DND-41 (cell line): ENCODE measurements at regions not wholly inside any gene's neighbourhood (a gene's known extent, or its start where the extent isn't known, plus 50 kb on each side); places are given as distances from the start of the nearest gene placed in this dataset.
A peak's percentile ranks its signal among the peaks of the same experiment; 100 is the strongest.

Source experiments
- ATAC-seq: fragments of 200-7000 bp; cut with Tn5 transposase; 3 replicates; pipeline ENCODE4 v1.9.1; 2021; ENCODE audit warnings: low read depth; ENCODE audit not compliant: insufficient read depth
- DNase-seq: peaks from one replicate; pipeline ENCODE4 v3.0.0-alpha.2; 2020
- H2AFZ ChIP-seq: 2 replicates; pipeline ENCODE4 v1.6.0; 2012; ENCODE audit warnings: low read depth, low read length
- H3K27ac ChIP-seq: 2 replicates; pipeline ENCODE4 v1.5.1; 2012; ENCODE audit warnings: low read length, inconsistent platforms
- H3K27me3 ChIP-seq: fragments of 200-600 bp; sonication (generic); 2 replicates; pipeline ENCODE4 v1.6.0; 2012; ENCODE audit warnings: low read length, mild to moderate bottlenecking, inconsistent platforms; ENCODE audit not compliant: insufficient read depth, poor library complexity
- H3K36me3 ChIP-seq: 2 replicates; pipeline ENCODE4 v1.5.1; 2012; ENCODE audit warnings: low read length, inconsistent platforms; ENCODE audit not compliant: insufficient read depth
- H3K4me1 ChIP-seq: 2 replicates; pipeline ENCODE4 v1.5.1; 2012; ENCODE audit warnings: mild to moderate bottlenecking, low read length; ENCODE audit not compliant: insufficient read depth
- H3K4me2 ChIP-seq: 2 replicates; pipeline ENCODE4 v1.6.0; 2012; ENCODE audit warnings: mild to moderate bottlenecking, moderate library complexity, low read length, inconsistent platforms; ENCODE audit not compliant: insufficient read depth
- H3K4me3 ChIP-seq, 2 experiments: fragments of 200-600 bp in 1 of 2; shearing (Covaris generic) in 1 of 2; 2 replicates each; pipeline ENCODE4 v1.5.1; 2012 to 2016; ENCODE audit warnings: inconsistent platforms in 2 of 2, low read length in 2 of 2, mild to moderate bottlenecking in 2 of 2, low read depth in 1 of 2, moderate library complexity in 1 of 2
- H3K79me2 ChIP-seq: 2 replicates; pipeline ENCODE4 v1.6.0; 2012; ENCODE audit warnings: low read length, inconsistent platforms; ENCODE audit not compliant: insufficient read depth
- H3K9ac ChIP-seq: 2 replicates; pipeline ENCODE4 v1.6.0; 2012; ENCODE audit warnings: low read depth, mild to moderate bottlenecking, inconsistent platforms, low read length, moderate library complexity
- H3K9me3 ChIP-seq: 2 replicates; pipeline ENCODE4 v1.5.1; 2012; ENCODE audit warnings: low read length, moderate library complexity, mild to moderate bottlenecking, inconsistent platforms; ENCODE audit not compliant: insufficient read depth, severe bottlenecking
- H4K20me1 ChIP-seq: 2 replicates; pipeline ENCODE4 v1.6.0; 2012; ENCODE audit warnings: low read length; ENCODE audit not compliant: insufficient read depth
- EZH2 ChIP-seq: IDR thresholded peaks from 3 replicates; pipeline ENCODE4 v1.6.1; 2012; ENCODE audit warnings: borderline replicate concordance, low read depth, mild to moderate bottlenecking, moderate library complexity, low read length, inconsistent platforms; ENCODE audit not compliant: severe bottlenecking
- TF ChIP-seq, protein P1 (sequence below): IDR thresholded peaks from 2 replicates; pipeline ENCODE4 v1.5.1; 2012; ENCODE audit warnings: borderline replicate concordance, low read length, moderate library complexity, mild to moderate bottlenecking; ENCODE audit not compliant: poor library complexity, severe bottlenecking; ENCODE audit errors: extremely low read depth

DNA sequence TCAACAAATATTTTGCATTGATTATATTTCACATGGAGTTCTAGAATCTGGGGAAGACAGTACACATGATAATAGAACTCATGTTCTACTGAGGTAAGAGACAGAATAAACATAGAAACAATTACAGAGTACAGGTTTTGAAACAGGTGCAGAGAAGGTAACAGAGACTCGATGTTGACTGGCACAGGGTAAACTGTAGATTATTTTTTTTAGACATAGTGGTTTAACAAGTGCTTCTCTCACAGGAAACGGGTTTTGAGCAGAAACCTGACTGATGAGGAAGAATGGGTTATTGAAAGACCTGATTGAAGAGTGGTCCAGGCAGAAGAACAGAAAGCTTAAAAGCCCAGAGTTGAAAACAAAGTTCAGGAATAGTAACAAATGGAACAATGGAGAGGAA, 1002.5 kb upstream of the FAM98A start:
- H4K20me1 ChIP-seq: no peaks in the 10 kb centered on the region
- H3K27ac ChIP-seq: no peak overlapping the region
- no peak for DNase-seq
- no peaks in the 10 kb centered on the region for H3K9me3 ChIP-seq
- ATAC-seq: no peak
- no peaks in the 10 kb centered on the region for H3K79me2 ChIP-seq
- no peaks in the 10 kb centered on the region for H3K4me1 ChIP-seq
- no peak overlapping the region for H3K4me3 ChIP-seq
- H3K36me3 ChIP-seq: no peaks in the 10 kb centered on the region
- TF ChIP-seq EZH2: no peak
- TF ChIP-seq, protein P1, sequence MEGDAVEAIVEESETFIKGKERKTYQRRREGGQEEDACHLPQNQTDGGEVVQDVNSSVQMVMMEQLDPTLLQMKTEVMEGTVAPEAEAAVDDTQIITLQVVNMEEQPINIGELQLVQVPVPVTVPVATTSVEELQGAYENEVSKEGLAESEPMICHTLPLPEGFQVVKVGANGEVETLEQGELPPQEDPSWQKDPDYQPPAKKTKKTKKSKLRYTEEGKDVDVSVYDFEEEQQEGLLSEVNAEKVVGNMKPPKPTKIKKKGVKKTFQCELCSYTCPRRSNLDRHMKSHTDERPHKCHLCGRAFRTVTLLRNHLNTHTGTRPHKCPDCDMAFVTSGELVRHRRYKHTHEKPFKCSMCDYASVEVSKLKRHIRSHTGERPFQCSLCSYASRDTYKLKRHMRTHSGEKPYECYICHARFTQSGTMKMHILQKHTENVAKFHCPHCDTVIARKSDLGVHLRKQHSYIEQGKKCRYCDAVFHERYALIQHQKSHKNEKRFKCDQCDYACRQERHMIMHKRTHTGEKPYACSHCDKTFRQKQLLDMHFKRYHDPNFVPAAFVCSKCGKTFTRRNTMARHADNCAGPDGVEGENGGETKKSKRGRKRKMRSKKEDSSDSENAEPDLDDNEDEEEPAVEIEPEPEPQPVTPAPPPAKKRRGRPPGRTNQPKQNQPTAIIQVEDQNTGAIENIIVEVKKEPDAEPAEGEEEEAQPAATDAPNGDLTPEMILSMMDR: no peak
- no peaks in the 10 kb centered on the region for H3K27me3 ChIP-seq
- H3K4me2 ChIP-seq: no peak overlapping the region
- H3K9ac ChIP-seq: no peak overlapping the region
- no peak overlapping the region for H2AFZ ChIP-seq

DNA sequence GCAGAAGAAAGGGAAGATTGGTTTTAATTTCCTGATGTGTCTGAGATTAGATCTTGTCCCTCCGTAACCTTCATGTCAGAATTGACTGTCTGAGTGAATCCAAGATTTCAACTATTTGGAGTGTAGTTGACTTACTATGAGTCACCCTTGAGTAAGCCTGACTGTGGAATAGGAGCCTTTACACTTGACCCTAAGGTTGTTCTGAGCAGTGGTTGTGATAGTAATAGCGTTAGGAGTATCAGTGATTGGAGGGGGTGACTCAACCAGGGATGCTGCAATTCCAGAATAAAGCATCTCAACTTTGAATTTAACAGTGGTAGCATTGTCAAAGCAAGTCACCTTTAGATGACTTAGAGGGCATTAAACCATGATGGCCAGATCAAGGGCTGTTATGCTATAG, 979.5 kb upstream of the FAM98A start:
- DNase-seq (no peak), ATAC-seq (no peak)
- TF ChIP-seq, protein P1: no peak
- TF ChIP-seq EZH2: no peak
- Histone ChIP-seq H3K27me3 (no peaks in the 10 kb centered on the region), H2AFZ (no peak overlapping the region), H3K79me2 (no peaks in the 10 kb centered on the region), H3K9me3 (no peaks in the 10 kb centered on the region), H3K9ac (no peak overlapping the region), H3K4me3 (no peak overlapping the region), H3K27ac (no peak overlapping the region), H3K4me1 (no peaks in the 10 kb centered on the region), H3K36me3 (no peaks in the 10 kb centered on the region), H4K20me1 (no peaks in the 10 kb centered on the region), H3K4me2 (no peak overlapping the region)

DNA sequence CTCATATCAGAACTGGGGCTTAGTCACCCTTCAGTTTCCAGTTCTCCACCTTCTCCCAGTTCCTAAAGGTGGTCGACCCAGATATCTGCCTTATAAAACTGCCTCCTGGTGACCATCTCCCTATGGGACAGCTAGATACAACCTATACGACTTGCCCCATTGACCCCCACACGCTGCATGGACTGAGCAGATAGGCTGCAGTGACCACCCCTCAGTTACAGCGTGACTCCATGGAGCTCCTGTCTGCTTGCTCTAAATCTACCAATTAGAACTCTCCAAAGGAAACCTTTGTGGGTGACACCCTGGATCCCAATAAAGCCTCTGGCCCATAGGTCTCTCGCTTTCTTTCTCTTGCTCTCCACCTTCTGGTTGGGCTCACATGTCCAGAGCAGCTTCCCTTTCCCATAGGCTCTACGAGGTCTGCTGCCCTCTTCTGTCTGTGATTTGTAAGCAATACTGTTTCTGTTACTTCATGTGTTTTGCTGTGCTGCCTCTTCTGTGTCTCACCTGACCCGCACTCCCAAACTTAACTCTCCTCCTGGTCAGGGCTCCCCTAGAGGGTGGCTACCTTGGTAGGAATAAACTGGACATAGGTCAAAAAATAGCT, 971.3 kb upstream of the FAM98A start:
- H3K27me3 ChIP-seq: no peaks in the 10 kb centered on the region
- H3K9me3 ChIP-seq: no peaks in the 10 kb centered on the region
- H2AFZ ChIP-seq: no peak overlapping the region
- no peak for TF ChIP-seq EZH2
- TF ChIP-seq, protein P1: peak; percentile 14
- no peaks in the 10 kb centered on the region for H3K79me2 ChIP-seq
- ATAC-seq (no peak), DNase-seq (no peak)
- no peaks in the 10 kb centered on the region for H4K20me1 ChIP-seq
- H3K27ac ChIP-seq: no peak overlapping the region
- no peaks in the 10 kb centered on the region for H3K36me3 ChIP-seq
- H3K4me2 ChIP-seq: no peak overlapping the region
- H3K9ac ChIP-seq: no peak overlapping the region
- H3K4me1 ChIP-seq: no peaks in the 10 kb centered on the region
- no peak overlapping the region for H3K4me3 ChIP-seq
